ENCODE measurements at regions not wholly inside any gene's neighbourhood (a gene's known extent, or its start where the extent isn't known, plus 50 kb on each side); places are given as distances from the start of the nearest gene placed in this dataset.

DNA sequence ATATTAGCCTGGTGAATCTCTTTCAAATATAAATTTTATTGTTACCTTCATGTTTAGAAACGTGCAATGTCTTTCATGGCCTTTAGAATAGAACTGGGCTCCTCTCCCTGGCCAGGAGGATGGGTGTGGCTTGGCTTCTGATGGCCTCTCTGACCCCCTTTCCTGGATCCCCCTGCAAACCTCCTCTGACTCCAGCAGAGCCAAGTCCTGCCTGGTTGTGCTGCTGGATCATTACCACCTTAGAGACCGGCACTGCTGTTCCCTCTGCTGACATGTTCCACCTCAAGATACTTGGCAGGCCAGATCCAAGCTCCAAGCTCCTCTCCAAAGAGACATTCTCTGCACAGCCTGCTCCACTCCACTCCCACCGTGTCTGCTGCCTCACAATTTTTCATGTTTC lies 823.8 kb upstream of the HS6ST1 start:
- H3K27me3 ChIP-seq (replicated peaks; ENCODE audit: insufficient read depth, low read depth, low read length, poor library complexity) = peaks cover 7% of the 10 kb centered on the region
- H3K4me1 ChIP-seq (ENCODE audit: insufficient read depth, low read length, poor library complexity, severe bottlenecking) = no peaks in the 10 kb centered on the region
- H3K36me3 ChIP-seq (ENCODE audit: insufficient read depth, low read length, poor library complexity, severe bottlenecking) = no peaks in the 10 kb centered on the region
- H3K4me3 ChIP-seq (ENCODE audit: low read depth, low read length, poor library complexity, severe bottlenecking) = no peak overlapping the region
- POLR2A ChIA-PET (ENCODE audit: low non-redundant PET) = no interaction called here
- BruUV-seq (replicated peaks) = no TSS peak
- H3K9me3 ChIP-seq (ENCODE audit: low read depth, low read length, poor library complexity, severe bottlenecking) = no peaks in the 10 kb centered on the region
- TF ChIP-seq EZH2 (IDR thresholded peaks at IDR 0.05; ENCODE audit: borderline replicate concordance, low read depth, low read length, poor library complexity, severe bottlenecking) (no peak), CTCF (conservative IDR thresholded peaks at IDR 0.05; ENCODE audit: low read depth, low read length) (no peak)
- intact Hi-C loops (cut with micrococcal nuclease; ENCODE audit: unreplicated experiment) = no loop called here
- H3K27ac ChIP-seq (ENCODE audit: low read depth, low read length, poor library complexity, severe bottlenecking) = no peak overlapping the region
- DNase-seq (ENCODE audit: low spot score) = no peak
- CTCF ChIA-PET = no interaction called here

DNA sequence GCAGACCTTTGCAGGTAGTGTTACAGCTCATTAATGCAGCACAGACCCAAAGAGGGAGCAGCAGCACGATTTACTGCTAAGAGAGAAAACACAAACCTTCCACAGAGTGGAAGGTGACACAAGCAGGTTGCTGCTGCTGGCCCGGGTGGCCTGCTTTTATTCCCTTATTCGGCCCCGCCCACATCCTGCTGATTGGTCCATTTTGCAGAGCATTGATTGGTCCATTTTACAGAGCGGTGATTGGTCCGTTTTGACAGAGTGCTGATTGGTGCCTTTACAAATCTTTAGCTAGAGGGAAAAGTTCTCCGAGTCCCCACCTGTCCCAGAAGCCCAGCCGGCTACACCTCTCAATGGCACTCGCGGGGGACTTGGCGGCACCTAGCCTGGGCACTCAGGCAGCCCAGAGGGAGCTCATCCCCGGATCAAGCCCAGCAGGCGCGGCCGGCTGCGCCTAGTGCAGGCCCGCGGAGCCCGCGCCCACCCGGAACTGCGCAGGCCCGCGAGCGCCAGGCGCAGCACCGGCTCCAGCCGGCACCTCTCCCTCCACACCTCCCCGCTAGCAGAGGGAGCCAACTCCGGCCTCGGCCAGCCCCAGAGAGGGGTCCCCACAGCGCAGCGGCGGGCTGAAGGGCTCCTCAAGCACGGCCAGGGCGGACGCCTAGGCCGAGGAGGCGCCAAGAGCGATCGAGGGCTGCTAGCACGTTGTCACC lies 825.6 kb upstream of the HS6ST1 start:
- BruUV-seq (replicated peaks) = no TSS peak
- H3K36me3 ChIP-seq (ENCODE audit: insufficient read depth, low read length, poor library complexity, severe bottlenecking) = no peaks in the 10 kb centered on the region
- intact Hi-C loops (cut with micrococcal nuclease; ENCODE audit: unreplicated experiment) = no loop called here

GRCh38 chr2:129152514-129152913 lies 827.0 kb upstream of the RAB6C start:
- no TSS peak for BruUV-seq (replicated peaks)

More for the DNA sequence above, 825.6 kb upstream of the HS6ST1 start:
- TF ChIP-seq EZH2 (IDR thresholded peaks at IDR 0.05; ENCODE audit: borderline replicate concordance, low read depth, low read length, poor library complexity, severe bottlenecking) = no peak
- TF ChIP-seq CTCF (conservative IDR thresholded peaks at IDR 0.05; ENCODE audit: low read depth, low read length) = no peak
- ChIA-PET CTCF (no interaction called here), POLR2A (ENCODE audit: low non-redundant PET) (no interaction called here)
- no peaks in the 10 kb centered on the region for H3K4me1 ChIP-seq (ENCODE audit: insufficient read depth, low read length, poor library complexity, severe bottlenecking)
- no peak overlapping the region for H3K27ac ChIP-seq (ENCODE audit: low read depth, low read length, poor library complexity, severe bottlenecking)
- no peak for DNase-seq (ENCODE audit: low spot score)
- H3K27me3 ChIP-seq (replicated peaks; ENCODE audit: insufficient read depth, low read depth, low read length, poor library complexity) = peaks cover 7% of the 10 kb centered on the region
- no peak overlapping the region for H3K4me3 ChIP-seq (ENCODE audit: low read depth, low read length, poor library complexity, severe bottlenecking)
- peaks cover 3% of the 10 kb centered on the region for H3K9me3 ChIP-seq (ENCODE audit: low read depth, low read length, poor library complexity, severe bottlenecking)

More at GRCh38 chr2:129152514-129152913, 827.0 kb upstream of the RAB6C start:
- Histone ChIP-seq H3K4me3 (ENCODE audit: low read depth, low read length, poor library complexity, severe bottlenecking) (no peak overlapping the region), H3K27me3 (replicated peaks; ENCODE audit: insufficient read depth, low read depth, low read length, poor library complexity) (no peaks in the 10 kb centered on the region), H3K36me3 (ENCODE audit: insufficient read depth, low read length, poor library complexity, severe bottlenecking) (no peaks in the 10 kb centered on the region), H3K9me3 (ENCODE audit: low read depth, low read length, poor library complexity, severe bottlenecking) (peaks cover 9% of the 10 kb centered on the region), H3K4me1 (ENCODE audit: insufficient read depth, low read length, poor library complexity, severe bottlenecking) (no peaks in the 10 kb centered on the region), H3K27ac (ENCODE audit: low read depth, low read length, poor library complexity, severe bottlenecking) (no peak overlapping the region)
- POLR2A ChIA-PET (ENCODE audit: low non-redundant PET) = no interaction called here
- TF ChIP-seq EZH2 (IDR thresholded peaks at IDR 0.05; ENCODE audit: borderline replicate concordance, low read depth, low read length, poor library complexity, severe bottlenecking) (no peak), CTCF (conservative IDR thresholded peaks at IDR 0.05; ENCODE audit: low read depth, low read length) (no peak)
- intact Hi-C loops (cut with micrococcal nuclease; ENCODE audit: unreplicated experiment) = no loop called here
- DNase-seq (ENCODE audit: low spot score) = no peak
- CTCF ChIA-PET = no interaction called here

Data from A673 (cell line).